Hepatocyte (in vitro differentiated cells): ENCODE measurements at regions not wholly inside any gene's neighbourhood (a gene's known extent, or its start where the extent isn't known, plus 50 kb on each side); places are given as distances from the start of the nearest gene placed in this dataset.

Source experiments
- DNase-seq: peaks from one replicate; pipeline ENCODE4 v3.0.0-alpha.2; 2016; ENCODE audit warnings: low spot score
- H2AFZ ChIP-seq: fragments of 200-600 bp; sonication (generic); 2 replicates; pipeline ENCODE4 v1.6.0; 2016; ENCODE audit warnings: antibody characterized with exemption, mild to moderate bottlenecking
- H3K27ac ChIP-seq: fragments of 200-600 bp; sonication (generic); 2 replicates; pipeline ENCODE4 v1.5.1; 2016; ENCODE audit warnings: mild to moderate bottlenecking
- H3K27me3 ChIP-seq: fragments of 200-600 bp; sonication (generic); 2 replicates; pipeline ENCODE4 v1.6.1; 2016
- H3K36me3 ChIP-seq: fragments of 200-600 bp; sonication (generic); replicated peaks from 2 replicates; pipeline ENCODE4 v1.5.1; 2016; ENCODE audit warnings: low read depth; ENCODE audit not compliant: insufficient read depth
- H3K4me1 ChIP-seq: fragments of 200-600 bp; sonication (generic); 2 replicates; pipeline ENCODE4 v1.5.1; 2016; ENCODE audit warnings: mild to moderate bottlenecking, moderate library complexity; ENCODE audit not compliant: insufficient read depth
- H3K4me2 ChIP-seq: fragments of 200-600 bp; sonication (generic); 2 replicates; pipeline ENCODE4 v1.6.0; 2016
- H3K4me3 ChIP-seq: fragments of 200-600 bp; sonication (generic); 2 replicates; pipeline ENCODE4 v1.5.1; 2016; ENCODE audit warnings: mild to moderate bottlenecking
- H3K79me2 ChIP-seq: fragments of 200-600 bp; sonication (generic); 2 replicates; pipeline ENCODE4 v1.6.0; 2017; ENCODE audit warnings: mild to moderate bottlenecking
- H3K9me2 ChIP-seq: fragments of 200-600 bp; sonication (generic); replicated peaks from 2 replicates; pipeline ENCODE4 v1.6.0; 2017; ENCODE audit warnings: mild to moderate bottlenecking; ENCODE audit not compliant: insufficient read depth
- H3K9me3 ChIP-seq: fragments of 200-600 bp; sonication (generic); 2 replicates; pipeline ENCODE4 v1.5.1; 2016; ENCODE audit warnings: low read depth, mild to moderate bottlenecking
- H4K20me1 ChIP-seq: fragments of 200-600 bp; sonication (generic); 2 replicates; pipeline ENCODE4 v1.6.0; 2016; ENCODE audit warnings: mild to moderate bottlenecking; ENCODE audit not compliant: insufficient read depth, poor library complexity, severe bottlenecking
- CTCF ChIP-seq: fragments of 200-600 bp; sonication (generic); IDR thresholded peaks from 2 replicates; pipeline ENCODE4 v1.5.1; 2016; ENCODE audit warnings: antibody characterized with exemption, mild to moderate bottlenecking; ENCODE audit not compliant: poor library complexity
- EZH2 ChIP-seq: fragments of 200-600 bp; sonication (generic); IDR thresholded peaks from 2 replicates; pipeline ENCODE4 v1.6.1; 2016; ENCODE audit warnings: antibody characterized with exemption, mild to moderate bottlenecking, borderline replicate concordance
- EZH2phosphoT487 ChIP-seq: fragments of 200-600 bp; sonication (generic); IDR thresholded peaks from one replicate; pipeline ENCODE4 v1.6.1; 2018; ENCODE audit warnings: antibody characterized with exemption, mild to moderate bottlenecking, low read depth, moderate library complexity; ENCODE audit not compliant: unreplicated experiment, severe bottlenecking
- WGBS: methylation state at CpG from one replicate; pipeline ENCODE4 v1.1.6; 2016; ENCODE audit warnings: low lambda C conversion rate; ENCODE audit errors: missing lambda C conversion rate; 5-methylcytosine and 5-hydroxymethylcytosine counted together

- no peak overlapping the region for H3K4me3 ChIP-seq
- no peaks in the 10 kb centered on the region for H3K36me3 ChIP-seq
- no peaks in the 10 kb centered on the region for H3K4me1 ChIP-seq
- TF ChIP-seq EZH2phosphoT487 (no peak), CTCF (no peak), EZH2 (no peak)
- WGBS = 83% methylated on average over 2 of the region's 2 CpGs
- no peak for DNase-seq
- H3K79me2 ChIP-seq = no peaks in the 10 kb centered on the region
- H3K4me2 ChIP-seq = no peak overlapping the region
- no peaks in the 10 kb centered on the region for H3K9me3 ChIP-seq
- no peak overlapping the region for H3K27ac ChIP-seq
- H3K27me3 ChIP-seq = no peaks in the 10 kb centered on the region
- no peaks in the 10 kb centered on the region for H4K20me1 ChIP-seq
- no peaks in the 10 kb centered on the region for H3K9me2 ChIP-seq
- no peak overlapping the region for H2AFZ ChIP-seq
These were observed 106.2 kb upstream of the CHMP2B start for GRCh38 chr3:87120881-87121280.

DNA sequence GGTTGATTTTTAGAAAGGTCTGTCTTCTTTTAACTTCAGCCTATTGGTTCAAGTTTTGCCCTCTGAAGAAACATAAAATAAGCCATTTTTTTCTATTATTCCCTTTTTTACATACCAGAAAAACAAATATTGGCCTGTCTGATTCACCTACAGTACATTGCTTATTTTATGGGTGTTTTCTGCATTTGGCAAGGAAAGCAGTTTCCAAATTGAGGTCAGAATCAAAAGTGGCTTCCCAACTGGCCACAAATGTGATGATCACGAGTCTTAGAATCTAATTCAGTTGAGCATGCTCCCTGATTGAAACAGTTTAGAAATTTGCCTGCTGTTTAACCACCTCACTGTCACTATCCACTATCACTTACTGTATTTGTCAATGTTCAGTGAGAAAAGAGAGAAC, 106.9 kb upstream of the CHMP2B start:
- H3K4me1 ChIP-seq = no peaks in the 10 kb centered on the region
- no peaks in the 10 kb centered on the region for H4K20me1 ChIP-seq
- no peaks in the 10 kb centered on the region for H3K27me3 ChIP-seq
- TF ChIP-seq EZH2 (no peak), EZH2phosphoT487 (no peak), CTCF (no peak)
- H3K36me3 ChIP-seq = no peaks in the 10 kb centered on the region
- H3K79me2 ChIP-seq = no peaks in the 10 kb centered on the region
- no peak overlapping the region for H2AFZ ChIP-seq
- no peaks in the 10 kb centered on the region for H3K9me2 ChIP-seq
- no peak overlapping the region for H3K4me2 ChIP-seq
- H3K4me3 ChIP-seq = no peak overlapping the region
- 81% methylated on average over 1 of the region's 1 CpG for WGBS
- no peak overlapping the region for H3K27ac ChIP-seq
- no peaks in the 10 kb centered on the region for H3K9me3 ChIP-seq
- DNase-seq = no peak

DNA sequence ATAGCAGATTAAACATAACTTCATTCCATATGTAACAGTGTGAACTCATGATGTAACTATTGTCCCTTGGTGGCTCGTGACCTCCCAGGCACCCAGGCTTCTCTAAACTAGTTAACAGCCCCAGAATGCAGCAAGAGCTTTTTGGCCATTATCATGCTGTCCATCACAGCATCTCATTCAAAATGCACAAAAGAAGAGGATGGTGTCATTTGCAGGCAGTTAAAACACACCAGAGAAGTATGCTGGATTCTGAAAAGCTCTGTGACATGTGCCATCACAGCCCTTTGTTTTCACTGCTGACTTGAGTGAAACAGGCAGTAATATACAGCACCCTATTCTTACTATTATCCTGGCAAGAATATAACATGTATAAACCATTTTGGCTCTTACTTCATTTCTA, 117.6 kb upstream of the CHMP2B start:
- DNase-seq = no peak

More for the DNA sequence above, 117.6 kb upstream of the CHMP2B start:
- Histone ChIP-seq H3K9me3 (no peaks in the 10 kb centered on the region), H4K20me1 (no peaks in the 10 kb centered on the region), H2AFZ (no peak overlapping the region), H3K79me2 (no peaks in the 10 kb centered on the region), H3K27ac (no peak overlapping the region), H3K4me3 (no peak overlapping the region), H3K4me2 (no peak overlapping the region), H3K4me1 (no peaks in the 10 kb centered on the region), H3K9me2 (no peaks in the 10 kb centered on the region), H3K36me3 (no peaks in the 10 kb centered on the region), H3K27me3 (no peaks in the 10 kb centered on the region)
- 76% methylated on average over 1 of the region's 1 CpG for WGBS
- TF ChIP-seq CTCF = no peak
- TF ChIP-seq EZH2 = no peak
- no peak for TF ChIP-seq EZH2phosphoT487
